Ishikawa (cell line): ENCODE measurements at regions not wholly inside any gene's neighbourhood (a gene's known extent, or its start where the extent isn't known, plus 50 kb on each side); places are given as distances from the start of the nearest gene placed in this dataset.

Experiments used
- CEBPB ChIP-seq: IDR thresholded peaks from 2 replicates; pipeline ENCODE4 v1.6.1; 2012
- CREB1 ChIP-seq: IDR thresholded peaks from 2 replicates; pipeline ENCODE4 v1.6.1; 2012; ENCODE audit warnings: low read depth
- EP300 ChIP-seq: IDR thresholded peaks from 2 replicates; pipeline ENCODE4 v1.6.1; 2012; ENCODE audit warnings: borderline replicate concordance
- FOXM1 ChIP-seq: IDR thresholded peaks from 2 replicates; pipeline ENCODE4 v1.6.1; 2012; ENCODE audit warnings: low read depth, borderline replicate concordance
- NFIC ChIP-seq: IDR thresholded peaks from 2 replicates; pipeline ENCODE4 v1.6.1; 2012
- RAD21 ChIP-seq: IDR thresholded peaks from 2 replicates; pipeline ENCODE4 v1.6.1; 2012; ENCODE audit warnings: low read depth
- TAF1 ChIP-seq: IDR thresholded peaks from 2 replicates; pipeline ENCODE4 v1.6.1; 2012; ENCODE audit warnings: low read depth, mild to moderate bottlenecking
- YY1 ChIP-seq: IDR thresholded peaks from 2 replicates; pipeline ENCODE4 v1.6.1; 2012; ENCODE audit warnings: low read depth
- TF ChIP-seq, protein P1 (sequence below): IDR thresholded peaks from 2 replicates; pipeline ENCODE4 v1.6.1; 2012; ENCODE audit warnings: low read depth, mild to moderate bottlenecking
- TF ChIP-seq, protein P2 (sequence below): IDR thresholded peaks from 2 replicates; pipeline ENCODE4 v1.6.1; 2012

DNA sequence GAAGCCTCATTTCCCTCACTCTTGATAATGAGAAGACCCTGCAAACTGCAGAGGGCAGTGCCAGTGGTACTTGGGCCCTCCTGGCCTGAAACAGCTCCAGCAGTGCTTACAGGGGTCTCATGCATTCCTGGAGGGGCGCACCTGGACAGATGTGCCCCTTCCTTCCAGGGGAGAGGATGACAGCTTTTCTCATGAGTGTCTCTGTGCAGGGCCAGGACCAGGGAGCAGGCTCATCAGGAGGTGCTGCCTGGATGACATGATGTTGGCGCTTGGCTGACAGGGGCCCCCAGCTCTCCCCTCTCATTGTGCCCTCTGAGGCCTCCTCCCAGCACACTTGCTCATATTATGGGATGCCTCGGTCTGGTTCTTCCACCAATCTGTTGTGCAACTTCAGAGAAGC lies 95.1 kb upstream of the MYCN start:
- TF ChIP-seq YY1 (no peak), FOXM1 (no peak), CEBPB (peak; percentile 61), CREB1 (no peak), TAF1 (no peak), EP300 (no peak), NFIC (no peak), RAD21 (no peak)
- TF ChIP-seq, protein P1, sequence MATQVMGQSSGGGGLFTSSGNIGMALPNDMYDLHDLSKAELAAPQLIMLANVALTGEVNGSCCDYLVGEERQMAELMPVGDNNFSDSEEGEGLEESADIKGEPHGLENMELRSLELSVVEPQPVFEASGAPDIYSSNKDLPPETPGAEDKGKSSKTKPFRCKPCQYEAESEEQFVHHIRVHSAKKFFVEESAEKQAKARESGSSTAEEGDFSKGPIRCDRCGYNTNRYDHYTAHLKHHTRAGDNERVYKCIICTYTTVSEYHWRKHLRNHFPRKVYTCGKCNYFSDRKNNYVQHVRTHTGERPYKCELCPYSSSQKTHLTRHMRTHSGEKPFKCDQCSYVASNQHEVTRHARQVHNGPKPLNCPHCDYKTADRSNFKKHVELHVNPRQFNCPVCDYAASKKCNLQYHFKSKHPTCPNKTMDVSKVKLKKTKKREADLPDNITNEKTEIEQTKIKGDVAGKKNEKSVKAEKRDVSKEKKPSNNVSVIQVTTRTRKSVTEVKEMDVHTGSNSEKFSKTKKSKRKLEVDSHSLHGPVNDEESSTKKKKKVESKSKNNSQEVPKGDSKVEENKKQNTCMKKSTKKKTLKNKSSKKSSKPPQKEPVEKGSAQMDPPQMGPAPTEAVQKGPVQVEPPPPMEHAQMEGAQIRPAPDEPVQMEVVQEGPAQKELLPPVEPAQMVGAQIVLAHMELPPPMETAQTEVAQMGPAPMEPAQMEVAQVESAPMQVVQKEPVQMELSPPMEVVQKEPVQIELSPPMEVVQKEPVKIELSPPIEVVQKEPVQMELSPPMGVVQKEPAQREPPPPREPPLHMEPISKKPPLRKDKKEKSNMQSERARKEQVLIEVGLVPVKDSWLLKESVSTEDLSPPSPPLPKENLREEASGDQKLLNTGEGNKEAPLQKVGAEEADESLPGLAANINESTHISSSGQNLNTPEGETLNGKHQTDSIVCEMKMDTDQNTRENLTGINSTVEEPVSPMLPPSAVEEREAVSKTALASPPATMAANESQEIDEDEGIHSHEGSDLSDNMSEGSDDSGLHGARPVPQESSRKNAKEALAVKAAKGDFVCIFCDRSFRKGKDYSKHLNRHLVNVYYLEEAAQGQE, result no peak
- TF ChIP-seq, protein P2, sequence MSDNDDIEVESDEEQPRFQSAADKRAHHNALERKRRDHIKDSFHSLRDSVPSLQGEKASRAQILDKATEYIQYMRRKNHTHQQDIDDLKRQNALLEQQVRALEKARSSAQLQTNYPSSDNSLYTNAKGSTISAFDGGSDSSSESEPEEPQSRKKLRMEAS, result no peak
